Thyroid gland (tissue), 4 donors: ENCODE measurements at regions not wholly inside any gene's neighbourhood (a gene's known extent, or its start where the extent isn't known, plus 50 kb on each side); places are given as distances from the start of the nearest gene placed in this dataset.

Experiments used
- DNase-seq, 2 donors: peaks; one replicate each; pipeline ENCODE4 v3.0.0-alpha.2; 2019
- H3K27ac ChIP-seq, 3 donors: fragments of 200-600 bp; sonication (generic); 1 replicate in 2 of 3; 2 replicates in 1 of 3; pipeline ENCODE4 v1.5.1; 2016 to 2019; ENCODE audit warnings: mild to moderate bottlenecking in 1 of 3, moderate library complexity in 1 of 3
- H3K27me3 ChIP-seq: fragments of 200-600 bp; sonication (generic); one replicate; pipeline ENCODE4 v1.5.1; 2019
- H3K36me3 ChIP-seq, 2 donors: fragments of 200-600 bp; sonication (generic); one replicate each; pipeline ENCODE4 v1.5.1; 2016 to 2019
- H3K4me1 ChIP-seq, 2 donors: fragments of 200-600 bp; sonication (generic); one replicate each; pipeline ENCODE4 v1.5.1; 2017 to 2019
- H3K4me3 ChIP-seq, 3 donors: fragments of 200-600 bp; sonication (generic); replicated peaks in 1 of 3; 1 replicate in 2 of 3; 2 replicates in 1 of 3; pipeline ENCODE4 v1.5.1; 2016; ENCODE audit warnings: mild to moderate bottlenecking in 1 of 3
- H3K9me3 ChIP-seq: fragments of 200-600 bp; sonication (generic); one replicate; pipeline ENCODE4 v1.5.1; 2017
- POLR2A ChIP-seq, 2 donors: fragments of 450-650 bp; IDR thresholded peaks; one replicate each; pipeline ENCODE4 v1.6.1; 2017; ENCODE audit warnings: antibody characterized with exemption in 2 of 2, mild to moderate bottlenecking in 2 of 2, moderate library complexity in 1 of 2
- WGBS, 2 donors: methylation state at CpG; one replicate each; pipeline ENCODE4 v1.1.5; 2017; 5-methylcytosine and 5-hydroxymethylcytosine counted together
- intact Hi-C: fragments of 100-400 bp; cut with DNase I; formaldehyde crosslinking; loops from one replicate; pipeline ENCODE4 v1.15.1; 2023
- TF ChIP-seq, protein P1 (sequence below), 6 experiments: fragments of 200-600 bp in 3 of 6; fragments of 450-650 bp in 3 of 6; sonication (generic) in 3 of 6; IDR thresholded peaks; one replicate each; pipeline ENCODE4 v1.5.1; 2016 to 2019; ENCODE audit warnings: antibody characterized with exemption in 6 of 6, mild to moderate bottlenecking in 2 of 6, inconsistent platforms in 1 of 6, moderate library complexity in 1 of 6

DNA sequence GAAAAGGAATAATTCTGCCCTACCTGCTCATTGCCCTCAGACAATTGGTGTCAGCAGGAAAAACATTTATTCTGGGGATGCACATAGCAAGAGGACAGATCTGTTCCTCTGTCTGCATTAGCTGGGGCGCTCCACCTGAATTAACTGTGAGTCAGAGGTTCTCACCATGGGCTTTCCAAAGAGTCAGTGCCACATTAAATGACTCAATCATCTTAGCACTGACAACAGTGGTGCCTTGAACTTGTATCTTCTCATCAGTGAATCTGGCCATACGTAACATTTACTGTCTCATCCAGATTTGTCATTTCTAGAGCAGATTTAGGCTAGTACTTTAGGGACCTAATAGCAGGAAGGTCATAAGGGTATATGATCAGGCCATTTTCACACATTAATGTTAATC is 358.1 kb upstream of the CRIM1 start:
- H3K4me1 ChIP-seq: no peaks in the 10 kb centered on the region
- H3K4me3 ChIP-seq: no peak overlapping the region
- DNase-seq: no peak
- H3K27me3 ChIP-seq: no peaks in the 10 kb centered on the region
- intact Hi-C loops: no loop called here
- WGBS, 2 donors: 83 to 90% methylated on average over 2 of the region's 2 CpGs
- TF ChIP-seq, protein P1, sequence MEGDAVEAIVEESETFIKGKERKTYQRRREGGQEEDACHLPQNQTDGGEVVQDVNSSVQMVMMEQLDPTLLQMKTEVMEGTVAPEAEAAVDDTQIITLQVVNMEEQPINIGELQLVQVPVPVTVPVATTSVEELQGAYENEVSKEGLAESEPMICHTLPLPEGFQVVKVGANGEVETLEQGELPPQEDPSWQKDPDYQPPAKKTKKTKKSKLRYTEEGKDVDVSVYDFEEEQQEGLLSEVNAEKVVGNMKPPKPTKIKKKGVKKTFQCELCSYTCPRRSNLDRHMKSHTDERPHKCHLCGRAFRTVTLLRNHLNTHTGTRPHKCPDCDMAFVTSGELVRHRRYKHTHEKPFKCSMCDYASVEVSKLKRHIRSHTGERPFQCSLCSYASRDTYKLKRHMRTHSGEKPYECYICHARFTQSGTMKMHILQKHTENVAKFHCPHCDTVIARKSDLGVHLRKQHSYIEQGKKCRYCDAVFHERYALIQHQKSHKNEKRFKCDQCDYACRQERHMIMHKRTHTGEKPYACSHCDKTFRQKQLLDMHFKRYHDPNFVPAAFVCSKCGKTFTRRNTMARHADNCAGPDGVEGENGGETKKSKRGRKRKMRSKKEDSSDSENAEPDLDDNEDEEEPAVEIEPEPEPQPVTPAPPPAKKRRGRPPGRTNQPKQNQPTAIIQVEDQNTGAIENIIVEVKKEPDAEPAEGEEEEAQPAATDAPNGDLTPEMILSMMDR (IDR thresholded peaks at IDR 0.05): no peak
- no peak for TF ChIP-seq POLR2A (IDR thresholded peaks at IDR 0.05)
- no peaks in the 10 kb centered on the region for H3K9me3 ChIP-seq
- no peak overlapping the region for H3K27ac ChIP-seq
- no peaks in the 10 kb centered on the region for H3K36me3 ChIP-seq

DNA sequence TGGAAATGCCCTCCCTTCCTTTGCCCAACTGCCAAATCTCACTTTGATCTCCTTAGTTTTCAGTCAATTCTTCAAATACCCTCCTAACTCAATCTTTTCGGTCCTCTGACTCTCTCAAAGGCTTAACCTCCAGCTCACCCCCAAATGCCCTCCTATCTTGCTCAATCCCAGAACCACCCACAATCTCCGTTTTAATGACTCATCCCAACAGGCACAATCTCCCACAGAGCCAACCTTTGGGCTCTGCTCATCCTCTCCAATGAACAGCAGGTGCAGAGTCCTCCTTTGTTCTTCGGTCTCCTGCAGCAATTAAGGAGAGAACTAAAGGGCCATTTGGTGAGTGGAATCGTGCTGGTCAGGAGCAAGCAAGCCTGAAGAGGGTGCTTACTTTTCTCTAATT is 366.1 kb upstream of the CRIM1 start:
- 55 to 59% methylated on average over 4 of the region's 4 CpGs for WGBS, 2 donors

DNA sequence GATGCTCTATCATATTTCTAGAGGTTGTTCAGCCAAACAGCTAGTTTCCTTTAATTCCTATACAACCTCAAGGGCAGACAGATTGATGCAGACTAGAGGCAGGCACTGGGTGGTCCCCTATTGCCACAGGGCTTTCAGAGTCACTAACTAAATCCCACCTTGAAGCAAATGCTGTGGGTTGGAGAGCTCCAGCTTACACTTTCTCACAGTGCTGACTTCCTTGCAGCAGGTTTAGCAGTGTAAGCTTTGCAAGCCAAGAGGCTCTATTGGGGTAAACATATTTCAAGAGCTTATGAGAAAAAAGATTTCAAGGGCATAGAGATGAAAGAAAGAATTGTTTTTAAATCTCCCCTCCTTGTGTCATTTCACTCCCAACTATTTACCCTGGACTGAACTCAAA is 366.5 kb upstream of the CRIM1 start:
- H3K9me3 ChIP-seq: no peaks in the 10 kb centered on the region
- TF ChIP-seq, protein P1 (IDR thresholded peaks at IDR 0.05): no peak
- TF ChIP-seq POLR2A (IDR thresholded peaks at IDR 0.05): no peak
- no peak overlapping the region for H3K27ac ChIP-seq
- no peak overlapping the region for H3K4me3 ChIP-seq
- H3K27me3 ChIP-seq: no peaks in the 10 kb centered on the region
- DNase-seq: no peak
- H3K36me3 ChIP-seq: no peaks in the 10 kb centered on the region
- no peaks in the 10 kb centered on the region for H3K4me1 ChIP-seq
- intact Hi-C loops: no loop called here

More for the DNA sequence above, 366.1 kb upstream of the CRIM1 start:
- Histone ChIP-seq H3K36me3 (no peaks in the 10 kb centered on the region), H3K9me3 (no peaks in the 10 kb centered on the region), H3K4me1 (no peaks in the 10 kb centered on the region), H3K4me3 (no peak overlapping the region), H3K27ac (no peak overlapping the region), H3K27me3 (no peaks in the 10 kb centered on the region)
- DNase-seq: no peak
- no peak for TF ChIP-seq POLR2A (IDR thresholded peaks at IDR 0.05)
- TF ChIP-seq, protein P1 (IDR thresholded peaks at IDR 0.05): no peak
- intact Hi-C loops: no loop called here

DNA sequence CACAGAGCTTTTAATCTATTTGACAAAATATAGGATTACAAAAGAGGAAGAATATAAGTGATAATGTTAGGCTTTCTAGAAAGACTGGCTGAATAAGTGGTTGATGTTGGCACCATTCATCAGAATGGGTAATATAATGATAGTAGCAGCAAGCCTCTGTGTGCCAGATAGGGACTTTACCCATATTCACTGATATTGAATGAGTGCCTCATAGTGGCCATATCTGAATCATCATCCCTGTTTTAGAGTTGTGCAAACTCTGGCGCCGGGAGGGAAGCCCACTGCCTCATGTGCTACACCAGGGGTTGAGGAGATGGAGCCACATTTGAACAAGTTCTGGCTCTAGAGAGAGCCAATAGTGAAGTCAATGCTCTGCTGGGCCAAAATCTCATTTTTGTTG is 368.7 kb upstream of the CRIM1 start:
- H3K36me3 ChIP-seq: no peaks in the 10 kb centered on the region
- no peak for DNase-seq
- H3K4me3 ChIP-seq: no peak overlapping the region
- intact Hi-C loops: no loop called here
- H3K9me3 ChIP-seq: no peaks in the 10 kb centered on the region
- 65 to 100% methylated on average over 2 of the region's 2 CpGs for WGBS, 2 donors
- TF ChIP-seq, protein P1 (IDR thresholded peaks at IDR 0.05): no peak
- no peak for TF ChIP-seq POLR2A (IDR thresholded peaks at IDR 0.05)
- H3K4me1 ChIP-seq: no peaks in the 10 kb centered on the region
- no peak overlapping the region for H3K27ac ChIP-seq
- no peaks in the 10 kb centered on the region for H3K27me3 ChIP-seq

DNA sequence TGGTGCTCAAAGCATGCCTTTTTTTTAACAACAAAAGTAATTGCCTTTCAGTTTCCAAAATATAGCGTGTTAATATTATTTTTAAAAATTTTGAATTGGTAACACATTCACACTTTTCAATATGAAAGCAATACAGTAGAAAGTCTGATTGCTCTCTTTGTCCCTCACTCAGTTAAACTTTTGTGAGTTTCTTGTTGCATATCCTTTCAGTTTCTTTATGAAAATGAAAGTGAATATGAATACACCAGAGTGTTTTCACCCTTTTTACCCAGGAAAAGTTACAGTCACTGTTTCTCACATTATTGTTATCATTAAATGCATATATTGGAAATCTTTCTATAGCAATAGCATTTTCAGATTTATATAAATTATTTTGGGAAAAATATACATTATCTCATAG is 377.4 kb upstream of the CRIM1 start:
- no peak for DNase-seq
- H3K27ac ChIP-seq: no peak overlapping the region
- H3K4me1 ChIP-seq: no peaks in the 10 kb centered on the region
- H3K4me3 ChIP-seq: no peak overlapping the region
- 89 to 90% methylated on average over 1 of the region's 1 CpG for WGBS, 2 donors
- no peaks in the 10 kb centered on the region for H3K9me3 ChIP-seq
- no peaks in the 10 kb centered on the region for H3K36me3 ChIP-seq
- H3K27me3 ChIP-seq: no peaks in the 10 kb centered on the region
- no peak for TF ChIP-seq POLR2A (IDR thresholded peaks at IDR 0.05)
- TF ChIP-seq, protein P1 (IDR thresholded peaks at IDR 0.05): no peak
- intact Hi-C loops: no loop called here
